ENCODE measurements at regions not wholly inside any gene's neighbourhood (a gene's known extent, or its start where the extent isn't known, plus 50 kb on each side); places are given as distances from the start of the nearest gene placed in this dataset.

GRCh38 chr10:21207852-21208646 lies 310.9 kb upstream of the NEBL start:
- DNase-seq (ENCODE audit: low read depth) = no peak

DNA sequence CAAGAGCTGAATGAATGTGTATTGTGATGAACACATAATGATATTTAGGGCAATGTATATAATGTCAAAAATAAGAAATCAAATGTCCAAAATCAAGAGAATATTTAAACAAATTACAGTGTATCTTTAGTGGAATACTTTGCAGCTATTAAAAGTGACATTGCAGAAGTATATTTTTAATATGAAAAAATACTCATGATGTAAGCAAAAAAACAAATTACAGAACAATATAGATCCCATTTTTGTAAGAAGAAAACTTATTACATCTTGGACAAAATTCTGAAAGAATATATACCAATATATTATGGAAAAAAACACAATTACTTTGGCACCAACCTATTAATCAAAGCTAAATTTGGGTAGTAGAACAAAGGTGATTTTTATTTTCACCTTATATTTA lies 308.2 kb upstream of the NEBL start:
- DNase-seq (ENCODE audit: low read depth) = no peak

- DNase-seq (ENCODE audit: low read depth) = no peak
Measured at GRCh38 chr10:21203473-21204107, 306.5 kb upstream of the NEBL start.

GRCh38 chr10:21202776-21203462 lies 305.8 kb upstream of the NEBL start:
- DNase-seq (ENCODE audit: low read depth) = no peak

- DNase-seq (ENCODE audit: low read depth) = no peak
Measured at GRCh38 chr10:21199501-21199900, 302.4 kb upstream of the NEBL start.

DNA sequence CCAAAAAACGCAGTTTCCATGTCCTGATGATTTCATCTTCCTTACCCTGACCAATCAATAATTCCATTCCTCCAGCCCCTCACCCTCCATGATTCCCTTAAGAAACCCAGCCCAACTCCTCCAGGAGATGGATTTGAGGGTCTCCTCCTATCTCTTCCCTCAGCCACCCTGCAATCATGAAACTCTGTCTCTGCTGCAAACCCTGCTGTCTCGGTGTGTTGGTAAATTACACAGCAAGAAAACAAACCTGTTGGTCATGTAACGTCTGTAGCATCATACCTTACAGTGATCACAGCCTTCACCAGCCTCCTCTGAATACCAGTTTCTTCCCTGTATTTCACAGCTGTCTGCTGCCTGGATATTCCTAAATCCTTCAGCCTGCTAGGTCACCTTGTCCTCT lies 300.7 kb upstream of the NEBL start:
- DNase-seq (ENCODE audit: low read depth) = no peak

- no peak for DNase-seq (ENCODE audit: low read depth)
Measured at GRCh38 chr10:21196822-21197395, 299.8 kb upstream of the NEBL start.

GRCh38 chr10:21195252-21195651 lies 298.1 kb upstream of the NEBL start:
- no peak for DNase-seq (ENCODE audit: low read depth)

DNA sequence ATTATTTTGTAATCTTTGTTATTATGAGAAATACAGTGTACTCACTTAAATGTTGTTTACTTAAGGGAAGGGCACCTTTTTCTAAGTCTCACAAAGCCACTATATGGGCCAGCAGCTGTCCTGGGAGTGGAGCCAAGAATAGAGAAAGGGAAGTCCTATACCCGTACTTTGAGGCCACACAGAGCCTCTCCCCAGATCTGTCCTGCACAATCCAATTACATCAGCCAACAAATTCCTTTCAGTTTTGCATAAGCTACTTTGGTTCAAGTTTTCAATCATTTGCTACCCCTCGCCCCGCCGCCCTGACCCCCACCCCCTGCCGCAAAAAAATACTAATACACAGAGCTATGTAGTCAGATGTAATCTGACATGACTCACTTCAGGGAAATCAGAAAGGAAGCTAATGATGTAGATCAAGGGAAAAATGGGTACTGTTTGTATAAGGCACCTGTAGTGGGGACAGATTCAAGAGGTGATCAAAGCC lies 297.4 kb upstream of the NEBL start:
- DNase-seq (ENCODE audit: low read depth) = no peak

DNA sequence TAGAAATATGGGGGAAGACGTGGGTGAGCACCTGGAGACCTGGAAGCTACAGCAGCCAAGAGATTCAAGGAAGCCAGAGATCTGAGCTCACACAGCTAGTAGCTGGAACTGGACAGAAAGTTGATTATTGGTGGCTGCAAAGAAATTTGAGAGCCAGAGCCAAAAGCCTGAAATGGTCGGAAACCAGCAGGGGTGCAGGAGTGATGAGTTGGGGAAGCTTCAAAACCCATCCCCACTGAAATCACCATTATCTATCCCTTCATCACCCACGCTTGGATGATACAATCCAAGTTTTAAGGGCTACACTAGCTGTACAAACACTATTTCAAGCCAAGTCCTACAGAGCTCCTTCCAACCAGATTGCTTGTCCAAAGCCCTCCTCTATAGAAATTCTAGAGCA lies 296.1 kb upstream of the NEBL start:
- no peak for DNase-seq (ENCODE audit: low read depth)

DNA sequence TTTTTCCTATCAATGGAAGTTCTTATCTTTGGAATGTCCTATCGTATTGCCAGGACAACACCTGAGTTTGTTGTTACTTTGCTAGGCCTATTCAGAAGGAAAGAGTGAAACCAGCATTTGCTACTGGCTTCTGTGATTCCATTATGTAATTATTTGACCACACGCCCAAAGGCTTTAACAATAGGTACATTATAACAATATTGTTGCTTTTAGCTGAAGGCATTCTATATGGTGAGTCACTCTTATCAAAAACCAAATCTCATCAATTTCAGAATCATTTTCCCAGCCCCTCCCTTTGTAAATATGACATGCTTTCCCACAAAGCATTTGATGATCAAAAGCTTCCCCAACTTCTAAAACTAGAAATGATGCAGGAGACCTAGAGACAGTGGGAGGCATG lies 294.4 kb upstream of the NEBL start:
- DNase-seq (ENCODE audit: low read depth) = no peak

- no peak for DNase-seq (ENCODE audit: low read depth)
Measured at GRCh38 chr10:21184984-21185383, 287.9 kb upstream of the NEBL start.

DNA sequence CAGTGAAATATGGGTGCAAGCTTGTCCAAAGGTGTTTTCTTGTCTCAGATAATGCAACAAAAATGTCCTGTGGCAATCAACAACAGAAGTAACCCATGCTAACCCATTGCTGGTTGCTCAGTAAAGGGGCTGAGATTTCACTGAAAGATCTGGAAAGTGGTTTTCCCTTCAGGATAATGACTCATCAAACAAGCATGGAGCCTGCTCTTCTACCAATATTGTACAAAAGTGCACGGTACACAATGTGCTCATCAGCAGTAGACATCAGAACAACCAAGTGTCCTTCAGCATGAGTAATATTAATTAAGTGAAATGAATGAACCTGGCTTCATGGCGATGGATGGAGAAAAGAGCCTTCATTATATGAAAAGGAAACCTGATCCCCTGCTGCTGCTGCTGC lies 287.1 kb upstream of the NEBL start:
- no peak for DNase-seq (ENCODE audit: low read depth)

DNA sequence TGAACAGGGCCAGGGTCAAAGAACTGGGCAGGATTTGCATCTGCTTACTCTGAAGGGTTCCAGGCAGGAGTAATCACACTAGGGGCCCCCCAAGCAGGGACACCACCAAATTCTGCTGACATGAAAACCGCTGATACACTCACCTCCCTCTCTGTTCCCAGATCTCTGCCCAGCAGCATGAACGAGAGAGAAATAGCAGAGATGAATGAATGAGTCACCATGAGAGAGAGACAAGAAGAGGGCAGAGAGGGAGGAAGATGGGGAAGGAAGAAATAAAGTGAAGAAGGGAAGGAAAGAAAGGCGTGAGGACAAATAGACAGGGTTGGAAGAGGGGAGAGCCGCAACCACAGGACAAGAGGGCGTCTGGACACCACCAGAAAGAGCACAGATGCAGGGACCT lies 285.9 kb upstream of the NEBL start:
- DNase-seq (ENCODE audit: low read depth) = no peak

- no peak for DNase-seq (ENCODE audit: low read depth)
Measured at GRCh38 chr10:21181451-21181850, 284.3 kb upstream of the NEBL start.

DNA sequence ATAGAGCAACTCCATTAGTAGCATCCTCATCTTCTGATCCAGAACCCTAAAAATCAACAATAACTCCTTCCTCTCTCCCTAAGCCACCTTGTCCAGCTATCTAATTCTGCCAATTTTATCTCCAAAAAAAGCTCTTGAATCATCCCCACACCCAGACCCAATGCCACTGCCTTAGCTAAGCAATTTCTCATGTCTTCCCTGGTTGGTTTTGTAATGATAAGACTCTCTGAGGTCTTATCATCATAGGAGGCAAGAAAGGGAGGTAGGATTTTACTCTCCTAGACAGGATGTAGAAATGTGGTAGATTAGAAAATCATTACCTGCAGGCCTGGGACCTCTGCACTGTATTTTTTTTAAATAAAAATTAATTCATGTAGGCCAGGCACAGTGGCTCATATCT lies 283.5 kb upstream of the NEBL start:
- DNase-seq (ENCODE audit: low read depth) = no peak

- DNase-seq (ENCODE audit: low read depth) = no peak
Measured at GRCh38 chr10:21176934-21177480, 279.9 kb upstream of the NEBL start.

DNA sequence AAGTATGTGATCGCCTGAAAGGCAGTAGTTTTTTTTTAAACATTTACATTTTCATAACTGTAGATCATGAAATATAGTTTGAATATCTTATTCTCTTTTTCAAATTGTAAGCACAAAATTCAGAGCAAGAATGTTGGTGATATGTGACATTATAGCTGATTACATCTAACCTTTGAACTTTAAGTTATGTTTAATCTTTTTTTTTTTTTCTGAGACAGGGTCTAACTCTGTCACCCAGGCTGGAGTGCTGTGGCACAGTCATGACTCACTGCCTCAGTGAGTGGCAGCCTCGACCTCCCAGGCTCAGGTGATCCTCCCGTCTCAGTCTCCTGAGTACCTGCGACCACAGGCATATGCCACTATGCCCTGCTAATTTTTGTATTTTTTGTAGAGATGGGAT lies 278.7 kb upstream of the NEBL start:
- no peak for DNase-seq (ENCODE audit: low read depth)

GRCh38 chr10:21174715-21175495 lies 277.8 kb upstream of the NEBL start:
- no peak for DNase-seq (ENCODE audit: low read depth)

DNA sequence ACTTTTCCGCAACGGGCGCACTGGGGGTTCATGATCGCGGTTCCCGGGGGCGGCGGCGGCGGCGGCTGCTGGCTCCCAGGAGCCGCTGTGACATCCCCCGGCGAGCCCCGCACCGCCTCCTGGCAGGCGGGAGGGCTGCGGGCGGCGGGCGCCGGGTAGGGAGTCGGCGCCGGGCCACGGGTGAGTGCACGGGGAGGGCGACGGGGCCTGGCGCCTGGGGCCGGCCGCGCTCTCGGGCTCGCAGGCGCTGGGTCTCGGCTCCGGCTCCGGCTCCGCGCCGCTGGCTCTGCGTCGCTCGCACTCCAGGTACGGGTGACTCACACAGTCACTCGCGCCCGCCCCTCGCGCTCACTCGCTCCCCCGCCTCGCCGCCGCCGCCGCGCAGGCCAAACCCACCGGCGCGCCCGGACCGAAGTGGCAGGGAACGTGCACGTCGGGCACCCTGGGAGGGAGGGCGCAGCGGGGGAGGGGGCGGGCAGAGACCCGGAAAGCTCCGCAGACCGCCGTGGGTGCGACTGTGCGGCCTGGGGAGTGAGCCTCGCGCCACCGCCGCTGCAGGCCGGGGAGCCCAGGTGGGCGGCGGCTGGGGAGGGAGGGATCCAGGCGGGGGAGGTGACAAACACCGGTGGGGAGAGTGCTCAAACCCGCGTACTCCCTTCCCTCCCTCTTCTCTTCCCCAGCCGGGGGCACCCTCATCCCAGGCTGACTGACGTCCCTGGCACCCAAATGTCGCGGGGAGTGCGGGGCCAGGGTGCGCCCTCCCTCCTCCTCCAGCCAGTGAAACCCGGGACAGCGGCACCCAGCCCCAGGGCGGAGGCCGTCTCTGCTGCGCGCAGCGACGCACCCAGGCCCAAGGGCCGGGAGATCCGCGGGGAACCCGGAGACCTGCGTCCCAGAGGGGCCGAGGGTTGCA lies 276.9 kb upstream of the NEBL start:
- no peak for DNase-seq (ENCODE audit: low read depth)

Measured in CMK (cell line).